Uterus (tissue), 3 donors: ENCODE measurements at regions not wholly inside any gene's neighbourhood (a gene's known extent, or its start where the extent isn't known, plus 50 kb on each side); places are given as distances from the start of the nearest gene placed in this dataset.
"Not testable (repeated sequence)": the region's sequence is repeated elsewhere in the genome, so short reads cannot be mapped to it uniquely, and the experiment has no call there.

ENCODE experiments used
- DNase-seq, 2 donors: peaks; one replicate each; pipeline ENCODE4 v3.0.0-alpha.2; 2019 to 2020
- H3K27ac ChIP-seq, 2 donors: fragments of 200-600 bp; sonication (generic); 1 replicate in 1 of 2; 2 replicates in 1 of 2; pipeline ENCODE4 v1.5.1; 2016 to 2018
- H3K27me3 ChIP-seq, 2 donors: fragments of 200-600 bp; sonication (generic); one replicate each; pipeline ENCODE4 v1.5.1; 2018 to 2019; ENCODE audit warnings: control low read depth in 1 of 2
- H3K36me3 ChIP-seq, 2 donors: fragments of 200-600 bp; sonication (generic); one replicate each; pipeline ENCODE4 v1.5.1; 2019; ENCODE audit warnings: control low read depth in 1 of 2
- H3K4me1 ChIP-seq, 2 donors: fragments of 200-600 bp; sonication (generic); one replicate each; pipeline ENCODE4 v1.5.1; 2018 to 2019; ENCODE audit warnings: control low read depth in 1 of 2
- H3K4me3 ChIP-seq, 2 donors: fragments of 200-600 bp; sonication (generic); 1 replicate in 1 of 2; 2 replicates in 1 of 2; pipeline ENCODE4 v1.5.1; 2018 to 2019; ENCODE audit warnings: mild to moderate bottlenecking in 1 of 2
- H3K9me3 ChIP-seq, 2 donors: fragments of 200-600 bp; sonication (generic); one replicate each; pipeline ENCODE4 v1.5.1; 2019; ENCODE audit warnings: control low read depth in 1 of 2
- POLR2A ChIP-seq, 2 donors: fragments of 450-650 bp; IDR thresholded peaks; one replicate each; pipeline ENCODE4 v1.6.1; 2016; ENCODE audit warnings: antibody characterized with exemption in 2 of 2, mild to moderate bottlenecking in 1 of 2, moderate library complexity in 1 of 2
- intact Hi-C: fragments of 100-400 bp; cut with DNase I; formaldehyde crosslinking; loops from one replicate; pipeline ENCODE4 v1.15.1; 2023; ENCODE audit warnings: low total_unique reads
- TF ChIP-seq, protein P1 (sequence below), 4 experiments: fragments of 200-600 bp in 2 of 4; fragments of 450-650 bp in 2 of 4; sonication (generic) in 2 of 4; IDR thresholded peaks; one replicate each; pipeline ENCODE4 v1.5.1; 2016 to 2019; ENCODE audit warnings: antibody characterized with exemption in 4 of 4, mild to moderate bottlenecking in 2 of 4, moderate library complexity in 1 of 4
- donor health status: DM: yes; HTN: yes; CAD: no.

DNA sequence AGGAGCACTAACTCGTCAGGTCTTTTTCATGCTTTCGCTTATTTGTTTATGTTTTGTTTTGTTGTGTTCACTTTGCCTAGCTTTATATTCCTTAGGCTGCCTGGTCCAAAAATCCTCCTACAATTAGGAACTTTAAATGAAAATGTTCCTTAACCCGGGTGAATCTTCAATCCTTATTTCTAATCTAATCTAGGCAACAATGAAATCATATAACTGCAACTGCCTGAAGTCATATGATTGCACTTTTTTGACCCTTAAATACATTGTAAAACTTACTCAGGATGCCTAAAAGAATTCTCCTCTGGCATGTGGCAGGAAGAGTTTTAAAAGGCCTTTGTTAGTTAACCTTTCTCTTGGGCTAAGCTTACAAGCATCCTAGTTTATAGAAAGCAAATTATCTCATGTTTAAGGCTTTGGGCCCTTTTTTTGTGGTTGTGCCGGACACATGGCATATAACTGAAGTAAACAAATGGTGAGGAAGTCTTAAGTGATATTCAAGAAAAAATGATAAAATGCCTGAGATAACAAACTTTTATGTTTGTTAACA is 279.4 kb downstream of the FAT4 start:
- Histone ChIP-seq H3K4me1 (no peaks in the 10 kb centered on the region), H3K36me3 (no peaks in the 10 kb centered on the region)

DNA sequence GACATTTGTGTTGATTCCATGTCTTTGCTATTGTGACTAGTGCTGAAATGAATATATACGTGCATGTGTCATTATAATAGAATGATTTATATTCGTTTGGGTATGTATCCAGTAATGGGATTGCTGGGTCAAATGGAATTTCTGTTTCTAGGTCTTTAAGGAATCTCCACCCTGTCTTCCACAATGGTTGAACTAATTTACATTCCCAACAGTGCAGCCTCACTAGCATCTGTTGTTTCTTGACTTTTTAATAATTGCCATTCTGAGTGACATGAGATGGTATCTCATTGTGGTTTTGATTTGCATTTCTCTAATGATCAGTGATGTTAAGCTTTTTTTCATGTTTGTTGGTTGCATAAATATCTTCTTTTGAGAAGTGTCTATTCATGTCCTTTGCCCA is 291.2 kb downstream of the FAT4 start:
- intact Hi-C loops, DNase-seq: not testable (repeated sequence)

More for the DNA sequence above, 279.4 kb downstream of the FAT4 start:
- H3K27ac ChIP-seq: no peak overlapping the region
- H3K4me3 ChIP-seq: no peak overlapping the region
- no peak for DNase-seq
- no peak for TF ChIP-seq POLR2A (IDR thresholded peaks at IDR 0.05)
- H3K9me3 ChIP-seq: no peaks in the 10 kb centered on the region
- no peaks in the 10 kb centered on the region for H3K27me3 ChIP-seq
- intact Hi-C loops: no loop called here

DNA sequence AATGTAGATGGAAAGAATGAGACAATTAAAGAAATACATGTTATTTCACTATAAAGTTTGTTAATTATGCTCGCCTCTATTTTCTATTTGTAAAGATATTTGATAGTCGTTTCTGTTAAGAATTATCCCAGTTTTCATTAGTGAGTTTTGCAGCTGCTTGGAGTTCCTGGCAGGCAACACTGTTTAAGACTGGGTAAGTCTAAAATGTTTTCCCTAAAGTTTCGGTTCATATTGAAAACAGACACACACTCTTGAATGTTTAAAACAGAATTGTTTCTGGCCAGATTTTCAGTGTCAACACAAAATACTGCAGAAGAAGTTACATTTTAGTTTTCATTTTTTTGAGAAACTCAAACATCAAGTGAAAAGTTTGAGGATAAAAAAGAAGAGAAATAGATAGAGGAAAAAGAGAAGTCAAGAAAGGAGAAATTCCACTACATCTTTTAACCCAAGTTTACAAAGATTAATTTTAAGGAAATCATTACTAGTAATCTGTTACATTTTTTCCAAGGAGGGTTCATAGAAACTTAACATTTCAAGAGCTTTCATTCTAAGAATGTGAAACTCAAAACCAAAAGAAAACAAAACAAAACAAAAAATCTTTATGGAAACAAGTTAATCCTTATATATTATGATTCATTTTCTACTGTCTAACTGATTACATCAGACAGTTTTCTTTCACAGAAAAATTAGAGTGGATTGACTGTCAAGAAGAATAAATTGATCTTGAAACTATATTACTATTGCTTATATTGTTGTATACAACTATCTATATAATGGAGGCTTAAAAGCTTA is 305.5 kb downstream of the FAT4 start:
- H3K9me3 ChIP-seq: no peaks in the 10 kb centered on the region
- no peak overlapping the region for H3K4me3 ChIP-seq
- no peak overlapping the region for H3K27ac ChIP-seq

More for the DNA sequence above, 291.2 kb downstream of the FAT4 start:
- H3K9me3 ChIP-seq, H3K4me3 ChIP-seq, H3K27me3 ChIP-seq, H3K27ac ChIP-seq, H3K36me3 ChIP-seq, H3K4me1 ChIP-seq: not testable (repeated sequence)

DNA sequence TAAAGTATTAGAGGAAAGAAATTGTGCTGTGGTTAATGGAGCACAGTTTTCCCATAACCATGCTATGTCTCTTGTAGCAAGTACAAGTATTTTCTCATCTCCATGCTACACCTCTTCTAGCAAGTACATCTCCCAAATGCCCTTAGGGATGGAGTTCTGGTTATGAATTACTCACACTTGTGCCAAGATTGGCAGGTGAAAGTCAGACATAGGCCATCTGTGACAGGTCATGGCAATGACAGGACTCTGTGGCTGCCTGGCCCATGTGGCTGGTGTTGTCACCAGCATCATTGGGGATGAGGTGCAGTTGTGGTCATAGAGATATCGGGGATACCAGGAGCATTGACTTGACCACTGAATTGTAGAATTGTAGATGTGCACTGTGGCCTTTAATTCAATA is 310.2 kb downstream of the FAT4 start:
- H3K27ac ChIP-seq: no peak overlapping the region
- H3K4me1 ChIP-seq: no peaks in the 10 kb centered on the region
- no peak overlapping the region for H3K4me3 ChIP-seq
- no peaks in the 10 kb centered on the region for H3K36me3 ChIP-seq
- intact Hi-C loops: no loop called here
- TF ChIP-seq, protein P1, sequence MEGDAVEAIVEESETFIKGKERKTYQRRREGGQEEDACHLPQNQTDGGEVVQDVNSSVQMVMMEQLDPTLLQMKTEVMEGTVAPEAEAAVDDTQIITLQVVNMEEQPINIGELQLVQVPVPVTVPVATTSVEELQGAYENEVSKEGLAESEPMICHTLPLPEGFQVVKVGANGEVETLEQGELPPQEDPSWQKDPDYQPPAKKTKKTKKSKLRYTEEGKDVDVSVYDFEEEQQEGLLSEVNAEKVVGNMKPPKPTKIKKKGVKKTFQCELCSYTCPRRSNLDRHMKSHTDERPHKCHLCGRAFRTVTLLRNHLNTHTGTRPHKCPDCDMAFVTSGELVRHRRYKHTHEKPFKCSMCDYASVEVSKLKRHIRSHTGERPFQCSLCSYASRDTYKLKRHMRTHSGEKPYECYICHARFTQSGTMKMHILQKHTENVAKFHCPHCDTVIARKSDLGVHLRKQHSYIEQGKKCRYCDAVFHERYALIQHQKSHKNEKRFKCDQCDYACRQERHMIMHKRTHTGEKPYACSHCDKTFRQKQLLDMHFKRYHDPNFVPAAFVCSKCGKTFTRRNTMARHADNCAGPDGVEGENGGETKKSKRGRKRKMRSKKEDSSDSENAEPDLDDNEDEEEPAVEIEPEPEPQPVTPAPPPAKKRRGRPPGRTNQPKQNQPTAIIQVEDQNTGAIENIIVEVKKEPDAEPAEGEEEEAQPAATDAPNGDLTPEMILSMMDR (IDR thresholded peaks at IDR 0.05): no peak
- TF ChIP-seq POLR2A (IDR thresholded peaks at IDR 0.05): no peak
- no peaks in the 10 kb centered on the region for H3K27me3 ChIP-seq
- DNase-seq: no peak
- no peaks in the 10 kb centered on the region for H3K9me3 ChIP-seq

More for the DNA sequence above, 305.5 kb downstream of the FAT4 start:
- TF ChIP-seq POLR2A (IDR thresholded peaks at IDR 0.05): no peak
- TF ChIP-seq, protein P1 (IDR thresholded peaks at IDR 0.05): no peak
- no peaks in the 10 kb centered on the region for H3K36me3 ChIP-seq
- no peaks in the 10 kb centered on the region for H3K4me1 ChIP-seq
- intact Hi-C loops: no loop called here
- no peak for DNase-seq
- H3K27me3 ChIP-seq: no peaks in the 10 kb centered on the region

DNA sequence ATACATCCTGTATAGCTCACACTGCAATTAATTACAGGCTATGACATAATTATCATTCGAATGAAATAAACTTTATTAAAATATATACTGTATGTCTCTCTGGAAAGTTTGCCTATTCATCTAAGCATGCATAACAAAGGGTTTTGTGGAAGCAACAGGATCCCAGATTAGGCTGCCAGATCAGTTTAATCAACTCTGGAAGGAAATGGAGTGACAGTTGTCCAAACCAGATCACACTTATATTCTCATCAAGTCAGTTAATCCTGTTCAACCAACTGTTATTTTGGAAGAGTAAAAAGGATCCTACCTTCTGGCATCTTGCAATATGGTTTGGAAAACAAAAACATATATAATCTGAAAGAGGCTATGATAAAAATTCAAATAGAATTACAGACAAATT is 312.2 kb downstream of the FAT4 start:
- H3K4me1 ChIP-seq: no peaks in the 10 kb centered on the region
- H3K36me3 ChIP-seq: no peaks in the 10 kb centered on the region
- DNase-seq: no peak
- no peaks in the 10 kb centered on the region for H3K27me3 ChIP-seq
- H3K27ac ChIP-seq: no peak overlapping the region
- intact Hi-C loops: no loop called here
- H3K4me3 ChIP-seq: no peak overlapping the region
- no peaks in the 10 kb centered on the region for H3K9me3 ChIP-seq
- no peak for TF ChIP-seq POLR2A (IDR thresholded peaks at IDR 0.05)
- TF ChIP-seq, protein P1 (IDR thresholded peaks at IDR 0.05): no peak

DNA sequence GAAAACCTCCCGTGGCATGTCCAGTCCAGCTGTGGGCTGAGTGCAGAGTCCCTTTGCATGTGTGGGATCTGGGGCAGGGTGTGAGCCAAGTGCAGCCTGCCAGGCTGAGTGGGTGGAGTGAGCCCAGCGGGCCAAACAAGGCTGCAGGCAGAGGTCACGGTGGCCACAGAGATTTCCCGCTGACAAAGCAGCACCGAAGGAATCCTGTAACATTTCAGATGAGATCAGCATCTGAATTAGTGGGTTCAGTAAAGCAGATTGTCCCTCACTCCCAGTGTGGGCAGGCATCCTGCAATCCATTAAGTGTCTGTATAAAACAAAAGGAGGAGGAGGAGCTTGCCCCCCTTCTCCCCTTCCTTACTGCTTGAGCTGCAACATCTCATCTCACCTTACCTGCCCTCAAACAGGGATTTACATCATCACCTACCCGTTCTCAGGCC is 324.4 kb downstream of the FAT4 start:
- Histone ChIP-seq H3K27me3 (no peaks in the 10 kb centered on the region), H3K4me3 (no peak overlapping the region), H3K27ac (no peak overlapping the region), H3K9me3 (no peaks in the 10 kb centered on the region), H3K36me3 (no peaks in the 10 kb centered on the region), H3K4me1 (no peaks in the 10 kb centered on the region)
- no peak for DNase-seq
- TF ChIP-seq POLR2A (IDR thresholded peaks at IDR 0.05): no peak
- TF ChIP-seq, protein P1 (IDR thresholded peaks at IDR 0.05): no peak
- intact Hi-C loops: no loop called here
